ENCODE measurements at regions not wholly inside any gene's neighbourhood (a gene's known extent, or its start where the extent isn't known, plus 50 kb on each side); places are given as distances from the start of the nearest gene placed in this dataset.

DNA sequence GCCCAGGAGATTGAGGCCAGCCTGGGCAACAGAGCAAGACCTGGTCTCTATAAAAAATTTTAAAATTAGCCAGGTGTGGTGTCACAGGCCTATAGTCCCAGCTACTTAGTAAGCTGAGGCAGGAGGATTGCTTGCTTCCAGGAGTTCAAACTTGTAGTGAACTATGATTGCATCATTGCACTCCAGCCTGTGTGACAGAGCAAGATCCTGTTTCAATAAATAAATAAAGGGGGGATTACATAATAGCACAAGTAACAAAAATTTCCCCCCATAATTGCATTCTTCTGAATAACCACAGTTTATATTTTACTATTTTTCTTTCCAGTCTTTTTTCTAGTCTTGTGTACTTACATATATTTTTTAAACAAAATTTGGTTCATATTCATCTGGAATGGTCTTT lies 135.6 kb downstream of the CHIC2 start:
- Histone ChIP-seq H3K27me3 (no peaks in the 10 kb centered on the region), H3K27ac (peak overlapping the region in 1 of 2 donors; percentile 14), H3K4me1 (peaks cover 0 to 7% of the 10 kb centered on the region in 2 donors), H3K9me3 (no peaks in the 10 kb centered on the region), H3K4me3 (no peak overlapping the region), H3K36me3 (no peaks in the 10 kb centered on the region)
- DNase-seq (ENCODE audit: low spot score in 2 of 2), result no peak
- intact Hi-C loops (cut with DNase I; ENCODE audit: low total_unique reads), result no loop called here
- no peak for TF ChIP-seq POLR2AphosphoS5 (IDR thresholded peaks at IDR 0.05)
- TF ChIP-seq POLR2A (IDR thresholded peaks at IDR 0.05), result no peak
- TF ChIP-seq, protein P1, sequence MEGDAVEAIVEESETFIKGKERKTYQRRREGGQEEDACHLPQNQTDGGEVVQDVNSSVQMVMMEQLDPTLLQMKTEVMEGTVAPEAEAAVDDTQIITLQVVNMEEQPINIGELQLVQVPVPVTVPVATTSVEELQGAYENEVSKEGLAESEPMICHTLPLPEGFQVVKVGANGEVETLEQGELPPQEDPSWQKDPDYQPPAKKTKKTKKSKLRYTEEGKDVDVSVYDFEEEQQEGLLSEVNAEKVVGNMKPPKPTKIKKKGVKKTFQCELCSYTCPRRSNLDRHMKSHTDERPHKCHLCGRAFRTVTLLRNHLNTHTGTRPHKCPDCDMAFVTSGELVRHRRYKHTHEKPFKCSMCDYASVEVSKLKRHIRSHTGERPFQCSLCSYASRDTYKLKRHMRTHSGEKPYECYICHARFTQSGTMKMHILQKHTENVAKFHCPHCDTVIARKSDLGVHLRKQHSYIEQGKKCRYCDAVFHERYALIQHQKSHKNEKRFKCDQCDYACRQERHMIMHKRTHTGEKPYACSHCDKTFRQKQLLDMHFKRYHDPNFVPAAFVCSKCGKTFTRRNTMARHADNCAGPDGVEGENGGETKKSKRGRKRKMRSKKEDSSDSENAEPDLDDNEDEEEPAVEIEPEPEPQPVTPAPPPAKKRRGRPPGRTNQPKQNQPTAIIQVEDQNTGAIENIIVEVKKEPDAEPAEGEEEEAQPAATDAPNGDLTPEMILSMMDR (IDR thresholded peaks at IDR 0.05), result no peak

DNA sequence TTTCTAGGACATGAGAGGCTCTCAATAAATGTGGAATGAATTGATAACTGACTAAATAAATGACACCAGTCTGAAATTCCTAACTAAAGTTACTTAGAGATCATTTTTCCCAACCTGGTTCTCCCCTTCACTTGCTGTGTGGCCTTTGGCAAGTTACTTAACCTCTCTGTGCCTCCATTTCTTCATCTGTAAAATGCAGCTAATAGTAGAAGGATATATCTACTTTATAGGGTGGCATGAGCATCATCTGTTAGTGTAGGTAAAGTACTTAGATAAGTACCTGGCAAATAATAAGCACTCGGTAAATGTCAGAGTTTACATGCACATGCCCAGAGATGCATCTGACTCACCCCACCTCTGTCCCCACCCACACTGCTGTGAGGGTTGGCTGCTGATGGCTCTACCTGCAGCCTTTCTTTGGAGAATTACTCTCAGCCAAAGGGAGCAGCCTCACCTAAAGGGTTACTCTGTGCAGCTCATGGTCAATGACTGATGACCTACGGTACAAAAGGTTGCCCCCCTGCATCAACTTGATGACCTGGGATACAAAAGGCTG lies 139.3 kb downstream of the CHIC2 start:
- H3K4me3 ChIP-seq, result no peak overlapping the region
- no peak overlapping the region for H3K27ac ChIP-seq
- H3K4me1 ChIP-seq, result peaks cover 0 to under 1% of the 10 kb centered on the region in 2 donors
- no peaks in the 10 kb centered on the region for H3K9me3 ChIP-seq
- intact Hi-C loops (cut with DNase I; ENCODE audit: low total_unique reads), result no loop called here
- no peak for DNase-seq (ENCODE audit: low spot score in 2 of 2)
- no peaks in the 10 kb centered on the region for H3K27me3 ChIP-seq
- TF ChIP-seq POLR2A (IDR thresholded peaks at IDR 0.05) (no peak), POLR2AphosphoS5 (IDR thresholded peaks at IDR 0.05) (no peak)
- TF ChIP-seq, protein P1 (IDR thresholded peaks at IDR 0.05), result no peak
- no peaks in the 10 kb centered on the region for H3K36me3 ChIP-seq

DNA sequence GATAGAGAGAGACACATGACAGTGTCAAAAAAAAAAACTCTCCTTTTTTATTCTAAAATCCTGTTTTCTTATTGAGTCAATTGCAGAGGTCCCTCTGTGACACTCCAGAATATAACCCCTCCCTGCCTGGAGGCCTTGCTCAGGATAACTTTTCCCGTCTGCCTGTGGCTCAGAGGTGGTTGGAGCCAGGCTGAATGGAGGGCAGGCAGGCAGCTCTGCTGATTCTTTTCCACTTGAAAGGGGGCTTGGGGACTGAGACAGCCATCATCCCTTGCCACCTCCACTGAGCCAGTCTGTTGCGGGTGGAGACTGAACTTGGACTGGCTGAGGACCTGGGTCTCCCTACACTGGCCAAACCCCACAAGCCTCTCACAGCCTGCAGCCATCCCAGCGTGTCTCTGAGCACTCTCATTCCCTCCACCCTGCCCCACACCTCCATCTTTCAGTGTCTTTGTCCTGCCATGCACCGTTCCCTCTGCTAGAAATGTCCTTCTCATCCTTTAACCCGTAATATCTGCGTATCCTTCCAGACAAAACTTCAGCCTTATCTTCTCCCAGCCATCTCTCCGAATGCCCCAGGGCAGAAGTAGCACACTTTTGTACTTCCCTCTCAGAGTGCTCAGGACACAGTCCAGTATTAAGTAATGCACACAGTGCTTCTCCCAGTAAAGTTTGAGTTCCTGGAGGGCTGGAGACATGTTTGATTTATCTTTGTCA lies 139.9 kb downstream of the CHIC2 start:
- H3K4me3 ChIP-seq, result no peak overlapping the region
- intact Hi-C loops (cut with DNase I; ENCODE audit: low total_unique reads), result no loop called here
- TF ChIP-seq POLR2AphosphoS5 (IDR thresholded peaks at IDR 0.05) (no peak), POLR2A (IDR thresholded peaks at IDR 0.05) (no peak)
- TF ChIP-seq, protein P1 (IDR thresholded peaks at IDR 0.05), result no peak
- H3K27ac ChIP-seq, result no peak overlapping the region
- no peak for DNase-seq (ENCODE audit: low spot score in 2 of 2)
- H3K4me1 ChIP-seq, result no peaks in the 10 kb centered on the region
- no peaks in the 10 kb centered on the region for H3K36me3 ChIP-seq
- H3K27me3 ChIP-seq, result no peaks in the 10 kb centered on the region
- H3K9me3 ChIP-seq, result no peaks in the 10 kb centered on the region

DNA sequence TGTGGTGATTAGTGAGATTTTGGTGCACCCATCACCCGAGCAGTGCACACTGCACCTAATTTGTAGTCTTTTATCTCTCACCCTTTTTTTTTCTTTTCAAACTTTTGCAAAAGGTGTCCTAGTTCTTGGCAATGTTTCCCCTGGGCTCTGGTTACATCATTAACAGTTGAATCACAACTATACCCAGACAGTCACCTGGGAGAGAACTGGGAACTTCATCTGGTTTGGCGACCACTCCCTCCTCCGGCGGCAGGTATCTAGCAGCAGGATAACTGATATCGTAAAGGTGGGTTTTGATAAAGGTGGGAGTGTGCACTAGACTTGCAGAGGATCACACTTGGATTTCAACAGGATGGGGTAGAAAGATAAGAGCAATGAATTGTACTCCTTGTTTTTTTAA lies 140.5 kb downstream of the CHIC2 start:
- Histone ChIP-seq H3K4me3 (no peak overlapping the region), H3K9me3 (no peaks in the 10 kb centered on the region), H3K36me3 (no peaks in the 10 kb centered on the region), H3K27me3 (no peaks in the 10 kb centered on the region), H3K4me1 (no peaks in the 10 kb centered on the region), H3K27ac (no peak overlapping the region)
- intact Hi-C loops (cut with DNase I; ENCODE audit: low total_unique reads), result no loop called here
- no peak for DNase-seq (ENCODE audit: low spot score in 2 of 2)
- TF ChIP-seq POLR2A (IDR thresholded peaks at IDR 0.05) (no peak), POLR2AphosphoS5 (IDR thresholded peaks at IDR 0.05) (no peak)
- TF ChIP-seq, protein P1 (IDR thresholded peaks at IDR 0.05), result no peak

DNA sequence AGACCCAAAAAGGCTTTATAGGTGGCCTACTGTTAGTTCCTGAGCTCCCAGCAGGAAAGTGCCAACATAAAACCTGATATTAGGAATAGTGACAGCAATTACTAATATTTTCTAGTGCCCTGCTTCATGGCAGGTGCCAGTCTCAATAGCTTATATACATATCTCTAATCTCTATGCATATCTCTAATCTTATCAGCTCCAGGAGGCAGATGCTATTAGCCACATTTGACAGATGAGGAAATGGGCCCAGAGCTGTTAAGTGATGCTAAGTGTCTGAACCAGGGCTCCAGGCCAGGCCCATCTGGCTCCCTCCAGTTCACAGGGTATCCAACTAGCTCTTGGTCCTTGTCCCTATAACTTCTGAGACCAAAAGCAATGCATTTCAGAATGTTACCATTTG lies 142.5 kb downstream of the CHIC2 start:
- H3K4me3 ChIP-seq, result no peak overlapping the region
- intact Hi-C loops (cut with DNase I; ENCODE audit: low total_unique reads), result no loop called here
- no peaks in the 10 kb centered on the region for H3K4me1 ChIP-seq
- no peaks in the 10 kb centered on the region for H3K9me3 ChIP-seq
- H3K27ac ChIP-seq, result no peak overlapping the region
- TF ChIP-seq, protein P1 (IDR thresholded peaks at IDR 0.05), result no peak
- TF ChIP-seq POLR2AphosphoS5 (IDR thresholded peaks at IDR 0.05) (no peak), POLR2A (IDR thresholded peaks at IDR 0.05) (no peak)
- H3K36me3 ChIP-seq, result no peaks in the 10 kb centered on the region
- DNase-seq (ENCODE audit: low spot score in 2 of 2), result no peak
- no peaks in the 10 kb centered on the region for H3K27me3 ChIP-seq
